ENCODE measurements at regions not wholly inside any gene's neighbourhood (a gene's known extent, or its start where the extent isn't known, plus 50 kb on each side); places are given as distances from the start of the nearest gene placed in this dataset.
"Not testable (repeated sequence)": the region's sequence is repeated elsewhere in the genome, so short reads cannot be mapped to it uniquely, and the experiment has no call there.

DNA sequence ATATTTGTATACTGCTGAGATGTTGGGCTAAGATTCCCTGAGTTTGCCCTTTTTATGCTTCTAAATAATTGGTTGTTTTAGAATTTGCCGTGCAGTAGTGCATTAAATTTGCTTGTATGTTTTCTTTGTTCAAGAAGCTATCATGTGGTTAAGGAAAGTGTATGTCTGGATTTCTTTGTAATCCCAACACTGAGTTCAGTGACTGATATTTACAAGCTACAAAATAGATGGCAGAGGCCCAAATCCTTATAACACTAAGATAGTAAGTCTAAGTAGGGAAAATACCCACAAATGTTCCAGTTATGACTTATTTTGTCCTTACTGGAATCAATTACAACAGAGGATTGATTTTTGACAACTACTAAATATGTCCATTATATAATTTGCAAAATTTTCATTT, 435.0 kb upstream of the KLF12 start:
- DNase-seq, result no peak

DNA sequence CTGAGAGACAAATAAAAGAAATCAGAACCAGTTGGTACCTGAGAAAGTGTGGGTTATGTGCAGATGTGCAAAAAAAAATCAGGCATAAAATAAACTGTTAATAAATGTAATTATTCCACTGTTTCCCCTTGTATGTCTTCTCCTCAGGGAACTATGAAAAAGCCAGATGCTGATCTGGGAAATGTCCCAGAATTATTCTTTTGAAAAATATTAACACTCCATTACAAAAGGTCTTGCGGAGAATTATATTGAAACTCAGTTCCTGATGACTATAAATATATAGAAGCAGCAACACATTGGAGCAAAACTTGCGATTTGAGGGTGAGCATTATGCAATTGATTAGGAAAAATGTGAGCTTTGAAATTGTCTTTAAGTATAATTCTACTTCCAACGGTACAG, 433.3 kb upstream of the KLF12 start:
- DNase-seq, result peak; percentile 9

DNA sequence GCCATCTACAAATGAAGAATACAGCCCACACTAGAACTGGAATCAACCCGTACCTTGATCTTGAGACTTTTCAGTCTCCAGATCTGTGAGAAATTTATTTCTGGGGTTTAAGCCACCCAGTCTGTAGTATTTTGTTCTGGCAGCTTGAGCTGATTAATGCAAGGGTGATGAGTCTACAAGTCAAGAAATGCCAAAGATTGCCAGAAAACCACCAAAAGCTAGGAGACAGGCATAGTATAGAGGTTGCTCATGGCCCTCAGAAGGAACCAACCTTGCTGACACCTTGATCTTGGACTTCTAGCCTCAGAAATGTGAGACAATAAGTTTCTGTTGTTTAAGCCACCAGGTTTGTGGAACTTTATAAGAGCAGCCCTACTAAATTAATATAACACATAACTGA, 428.2 kb upstream of the KLF12 start:
- DNase-seq, result no peak

DNA sequence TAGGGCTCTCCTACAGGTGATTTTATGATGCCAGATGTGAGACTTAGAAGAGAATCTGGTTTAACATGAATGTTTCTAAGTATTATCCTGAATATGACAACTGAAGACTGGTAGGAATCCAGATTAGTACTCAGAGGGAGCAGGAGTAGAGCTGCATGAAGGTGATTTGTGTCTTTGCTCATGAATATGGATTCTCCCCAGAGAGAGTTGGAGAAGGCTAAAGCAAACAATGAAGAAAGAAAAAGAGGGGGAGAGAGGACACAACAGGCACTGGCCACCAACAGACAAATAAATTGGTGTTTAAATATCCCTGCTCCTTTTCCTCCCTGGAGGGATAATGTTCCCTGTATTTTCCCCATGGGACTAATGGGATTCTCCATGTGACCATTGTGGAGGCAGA, 427.0 kb upstream of the KLF12 start:
- DNase-seq, result no peak

DNA sequence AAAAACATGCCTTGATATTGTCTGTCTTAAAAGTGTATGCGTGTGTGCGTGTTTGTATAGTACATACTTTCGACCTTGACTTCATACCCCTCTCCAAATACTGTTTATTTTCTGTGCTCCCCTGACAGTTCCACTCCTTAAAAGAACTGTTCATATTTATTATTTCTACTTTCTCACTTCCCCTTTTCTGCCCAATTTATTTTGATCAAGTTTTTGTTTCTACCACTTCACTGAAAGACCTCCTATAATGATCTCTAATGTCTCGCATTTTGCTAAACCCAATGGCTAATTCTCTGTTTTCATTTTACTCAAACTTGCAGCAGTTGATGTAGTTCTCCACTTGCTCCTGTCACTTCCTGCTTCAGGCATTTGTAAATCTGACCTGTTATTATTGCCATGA, 426.1 kb upstream of the KLF12 start:
- no peak for DNase-seq

DNA sequence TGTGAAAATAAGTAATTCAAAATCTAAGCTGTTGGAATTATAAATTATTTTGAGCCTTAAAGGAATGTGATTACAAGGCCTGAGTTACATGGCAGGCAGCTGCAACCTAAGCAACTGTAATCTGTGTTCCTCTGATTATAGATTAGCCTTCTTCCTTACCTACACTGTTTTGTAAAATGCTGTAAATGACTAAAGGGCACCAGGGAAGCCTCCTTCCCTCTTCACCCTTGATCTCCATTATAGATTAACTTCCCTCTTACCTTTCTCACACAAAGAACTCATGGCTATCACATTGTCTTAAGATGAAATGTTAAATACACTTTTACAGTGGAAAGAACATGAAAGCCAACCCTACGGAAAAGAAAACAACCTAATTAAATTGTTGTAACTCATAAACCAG, 423.7 kb upstream of the KLF12 start:
- DNase-seq, result no peak

DNA sequence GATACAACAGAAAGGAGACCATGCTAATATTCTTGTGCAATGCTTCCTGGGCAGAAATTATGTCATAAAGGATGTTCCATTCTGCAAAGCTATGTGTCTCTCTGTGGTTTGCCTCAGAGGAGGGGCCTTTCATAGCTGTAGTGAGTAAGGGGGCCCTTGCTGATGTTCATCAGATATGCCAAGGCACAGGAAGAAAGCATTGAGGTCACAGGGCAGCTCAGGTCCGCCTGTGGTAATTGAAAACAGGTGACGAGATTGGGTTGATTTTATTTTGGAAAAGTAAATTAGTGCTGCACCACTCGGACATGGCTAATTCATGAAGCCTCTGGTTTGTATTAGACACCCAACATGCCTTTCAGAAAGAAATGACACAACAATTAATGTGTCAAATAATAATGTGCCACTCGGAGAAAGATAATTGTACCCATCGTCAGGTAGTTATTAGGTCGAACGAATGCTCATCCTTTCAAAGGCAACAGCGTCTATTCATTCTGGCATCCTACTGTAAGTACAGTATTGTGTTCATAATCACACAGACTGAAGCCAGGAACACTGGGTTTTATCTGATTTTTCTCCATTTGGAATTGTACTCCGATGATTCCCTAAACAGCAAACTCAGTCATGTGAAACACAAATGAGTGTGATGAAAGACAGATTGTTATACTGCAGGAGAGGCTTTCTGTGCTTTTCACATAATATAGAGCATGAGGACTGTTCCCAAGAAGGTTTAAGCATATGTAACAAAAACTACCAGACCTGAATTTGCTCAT, 421.6 kb upstream of the KLF12 start:
- peak; percentile 20 for DNase-seq

DNA sequence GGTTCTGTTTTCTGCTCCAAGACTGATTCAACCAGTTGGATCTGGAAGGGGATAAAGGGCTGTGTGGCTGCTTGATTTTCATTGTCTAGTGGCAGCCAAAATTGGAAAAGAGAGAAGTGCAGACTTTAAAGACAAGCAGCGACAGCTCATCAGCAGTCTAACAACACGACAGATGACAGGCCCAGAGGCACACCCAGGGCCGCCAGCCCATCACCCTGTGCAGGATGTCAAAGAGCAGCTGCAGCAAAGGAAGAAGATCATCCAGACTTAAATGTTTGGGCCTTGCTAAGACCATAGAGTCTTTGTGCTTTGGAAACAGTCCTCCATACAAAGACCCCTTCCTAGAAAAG, 421.0 kb upstream of the KLF12 start:
- no peak for DNase-seq

DNA sequence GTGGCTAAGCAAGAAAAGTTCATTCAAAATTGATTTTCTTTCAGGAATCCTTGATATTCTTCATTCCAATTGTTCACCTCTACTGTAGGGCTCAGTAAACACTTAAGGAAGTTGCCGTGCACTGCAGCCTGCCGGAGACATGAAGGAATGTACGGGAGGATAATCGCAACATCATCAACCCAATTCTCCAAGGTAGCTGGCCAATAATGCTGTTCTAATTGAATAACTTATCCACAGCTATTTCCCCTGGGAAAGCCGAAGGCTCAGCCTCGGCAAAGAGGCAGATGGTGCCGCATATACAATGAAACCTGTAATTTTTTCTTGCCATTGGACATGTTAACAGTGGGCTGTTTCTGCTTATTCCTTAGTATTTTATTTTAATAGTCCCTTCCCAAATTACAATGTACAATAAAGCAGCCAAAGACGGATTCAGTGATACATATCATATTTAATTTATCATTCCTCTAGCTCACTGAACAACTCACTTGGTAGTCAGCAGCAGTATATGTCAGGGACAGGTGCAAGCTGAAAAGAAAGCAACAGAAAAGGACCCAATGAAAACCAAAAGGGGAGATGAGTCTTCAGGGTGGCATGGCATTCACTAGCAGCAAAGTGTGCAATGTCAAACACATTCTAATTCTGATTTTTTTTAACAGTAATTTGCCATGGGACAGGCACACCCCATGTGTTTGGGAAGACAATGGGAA, 420.5 kb upstream of the KLF12 start:
- no peak for DNase-seq

DNA sequence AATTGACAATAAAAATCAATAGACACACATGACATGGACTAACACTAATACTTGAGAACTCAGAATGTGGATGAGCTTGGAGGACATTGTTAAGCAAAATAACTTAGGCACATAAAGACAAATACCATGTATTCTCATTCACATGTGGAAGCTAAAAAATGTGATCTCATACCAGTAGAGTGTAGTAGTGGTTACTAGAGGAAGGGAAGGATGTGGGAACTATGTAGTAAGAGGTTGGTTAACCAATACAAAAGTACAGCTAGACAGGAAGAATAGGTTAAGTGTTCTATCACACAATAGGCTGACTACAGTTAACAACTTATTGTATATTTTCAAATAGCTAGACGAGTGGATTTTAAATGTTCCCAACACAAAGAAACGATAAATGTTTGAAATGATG, 415.8 kb upstream of the KLF12 start:
- DNase-seq, result no peak

DNA sequence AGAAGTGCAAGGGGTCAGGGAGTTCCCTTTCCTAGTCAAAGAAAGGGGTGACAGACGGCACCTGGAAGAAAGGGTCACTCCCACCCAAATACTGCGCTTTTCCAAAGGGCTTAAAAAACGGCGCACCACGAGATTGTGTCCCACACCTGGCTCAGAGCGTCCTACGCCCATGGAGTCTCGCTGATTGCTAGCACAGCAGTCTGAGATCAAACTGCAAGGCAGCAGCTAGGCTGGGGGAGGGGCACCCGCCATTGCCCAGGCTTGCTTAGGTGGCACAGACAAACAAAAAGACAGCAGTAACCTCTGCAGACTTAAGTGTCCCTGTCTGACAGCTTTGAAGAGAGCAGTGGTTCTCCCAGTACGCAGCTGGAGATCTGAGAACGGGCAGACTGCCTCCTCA, 402.4 kb upstream of the KLF12 start:
- not testable (repeated sequence) for DNase-seq

DNA sequence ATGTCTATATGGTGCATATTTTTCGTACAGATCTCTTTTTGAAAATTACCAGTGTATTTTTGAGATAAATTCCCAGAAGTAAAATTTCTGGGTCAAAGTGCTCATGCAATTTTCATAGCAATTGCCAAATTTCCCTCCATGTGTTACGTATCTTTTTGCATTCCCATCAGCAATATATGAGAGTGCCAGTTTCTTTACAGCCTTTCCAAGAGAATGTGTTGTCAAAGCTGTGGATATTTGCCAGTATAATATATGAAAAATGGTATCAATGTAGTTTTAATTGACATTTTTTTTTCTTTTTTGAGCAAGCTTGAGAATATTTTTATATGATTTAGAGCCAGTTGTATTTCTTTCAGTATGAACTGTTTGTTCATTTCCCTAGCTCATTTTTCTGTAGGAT, 399.0 kb upstream of the KLF12 start:
- no peak for DNase-seq

DNA sequence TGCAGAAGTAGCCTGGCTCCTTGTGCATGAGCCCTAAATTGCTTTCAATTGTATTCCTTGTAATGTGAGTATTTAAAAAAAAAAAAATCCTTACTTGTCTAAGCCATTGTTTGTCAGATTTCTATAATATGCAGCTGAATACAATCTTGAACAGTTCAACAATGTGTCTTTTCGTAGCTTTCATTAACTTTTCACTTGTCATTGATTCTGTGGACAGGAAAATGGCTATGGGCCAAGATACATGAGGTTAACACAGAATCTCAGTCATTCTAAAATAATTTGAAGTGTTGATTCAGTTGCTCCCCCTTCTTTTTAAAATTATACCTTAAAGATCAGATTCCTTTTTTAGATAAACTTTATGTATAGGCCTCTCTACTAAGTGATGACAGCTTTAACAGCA, 395.8 kb upstream of the KLF12 start:
- DNase-seq, result peak; percentile 4

DNA sequence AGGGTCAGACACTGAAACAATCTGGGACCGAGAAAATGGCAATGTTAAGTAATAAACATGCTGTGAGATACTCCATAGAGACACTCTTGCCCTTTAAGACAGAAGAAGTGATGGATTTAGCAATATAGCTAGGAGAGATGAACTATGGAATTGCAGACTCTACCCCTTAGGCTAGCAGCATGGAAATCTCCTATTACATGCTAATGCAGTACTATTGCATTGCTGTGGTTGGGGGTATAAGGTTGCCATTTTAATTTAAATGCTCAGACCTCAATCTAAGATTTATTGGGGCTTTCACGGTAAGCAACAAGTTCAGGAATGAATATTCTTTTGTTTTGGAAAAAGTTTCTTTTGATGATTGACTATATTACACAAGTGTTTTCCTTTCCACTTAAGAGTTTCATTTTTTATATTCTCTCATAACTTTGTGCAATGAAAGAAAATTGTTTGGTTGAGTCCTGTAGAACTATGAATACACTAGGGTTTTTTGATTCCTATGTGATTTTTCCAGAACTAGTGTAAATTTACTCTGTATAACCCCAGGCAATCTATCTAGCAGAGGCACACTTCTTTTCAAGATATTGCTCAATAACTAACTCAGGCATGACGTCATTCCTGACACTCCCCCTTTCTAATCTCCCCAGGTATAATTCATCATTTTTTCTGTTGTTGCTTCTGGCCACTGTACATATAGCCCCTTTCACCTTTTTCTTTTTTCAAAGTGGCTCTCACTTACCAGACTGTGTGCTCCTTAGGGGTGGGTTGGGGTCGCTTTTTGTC, 394.7 kb upstream of the KLF12 start:
- DNase-seq, result no peak

DNA sequence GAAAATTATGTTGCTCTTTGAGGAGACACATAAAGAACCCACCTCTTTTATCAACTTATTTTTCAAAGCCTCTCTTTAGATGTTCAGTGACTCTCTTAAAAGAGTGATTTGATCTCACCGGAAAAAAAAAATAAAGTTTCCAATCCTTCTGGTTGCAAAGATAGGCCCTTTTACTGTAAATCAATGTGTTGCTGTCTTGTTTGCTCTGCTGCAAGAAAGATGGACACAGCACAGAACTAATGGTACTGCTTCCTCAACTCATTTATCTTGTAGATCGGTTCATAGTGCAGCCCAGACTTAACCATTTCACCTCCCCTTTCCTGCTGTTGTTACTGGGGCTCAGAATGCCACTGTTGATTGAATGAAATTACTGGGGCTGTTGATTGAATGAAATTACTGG, 388.9 kb upstream of the KLF12 start:
- DNase-seq, result no peak

DNA sequence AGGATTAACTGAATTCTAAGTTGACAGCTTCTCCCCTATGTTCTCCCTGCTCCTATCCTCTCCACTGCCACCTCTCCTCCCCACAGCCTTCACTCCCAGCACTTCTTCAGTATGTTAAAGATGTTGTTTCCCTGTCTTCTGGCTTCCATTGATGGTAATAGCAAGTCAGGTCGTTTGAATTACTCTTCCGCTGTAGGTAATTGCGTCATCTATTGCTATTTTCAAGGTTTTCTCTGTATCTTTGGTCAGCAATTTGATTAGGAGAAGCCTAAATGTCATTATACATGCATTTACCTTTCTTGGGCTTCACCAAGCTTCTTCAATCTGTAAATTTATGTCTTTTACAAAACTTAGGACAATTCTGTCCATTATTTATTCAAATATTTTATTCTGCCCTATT, 377.3 kb upstream of the KLF12 start:
- DNase-seq, result no peak

DNA sequence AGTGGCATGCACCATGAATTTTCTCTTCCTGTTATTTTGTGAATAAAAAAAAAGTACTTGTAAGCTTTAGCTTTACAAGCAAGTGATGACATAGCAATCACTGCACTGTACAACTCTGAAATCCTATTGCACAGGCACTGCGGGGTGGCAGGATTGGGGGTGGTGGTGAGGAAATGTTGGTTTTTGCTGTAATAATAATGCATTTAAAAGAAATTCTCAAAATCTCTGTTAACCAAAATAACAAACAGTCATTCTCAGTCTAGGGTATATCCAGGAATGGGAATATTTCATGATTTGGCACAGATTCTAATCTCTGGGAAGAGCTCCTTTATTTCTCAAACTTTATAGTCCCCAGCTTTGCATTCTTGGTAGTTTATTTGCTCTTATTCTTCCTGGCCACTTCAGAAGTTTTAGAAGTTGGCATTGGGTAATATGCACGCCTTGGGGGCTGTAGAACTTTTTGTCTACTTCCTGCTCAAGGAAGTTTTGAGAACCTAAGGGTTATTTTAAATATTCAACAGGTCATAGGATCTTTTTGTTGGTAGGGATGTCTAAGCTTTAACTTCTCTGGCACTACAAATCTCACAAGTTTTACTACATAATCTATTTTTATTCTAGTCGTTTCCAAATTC, 353.0 kb upstream of the KLF12 start:
- DNase-seq, result no peak

DNA sequence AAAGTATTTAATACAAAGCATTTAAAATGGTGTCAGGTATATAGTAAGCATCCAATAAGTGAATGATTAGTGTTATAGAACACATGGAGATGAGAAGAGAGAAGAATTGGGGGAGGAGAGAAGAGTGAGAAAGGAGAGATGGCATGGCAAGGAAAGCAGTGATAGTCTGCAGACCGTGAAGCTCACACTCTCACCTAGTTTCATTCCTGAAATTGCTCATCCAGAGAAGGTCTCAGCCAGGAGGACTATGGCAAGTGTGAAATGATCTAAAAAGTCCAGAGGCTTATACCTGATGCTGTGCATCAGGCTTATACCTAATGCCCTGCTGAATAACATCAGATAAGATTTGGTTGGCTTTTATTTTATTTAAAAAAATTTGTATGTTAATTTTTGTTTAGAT, 351.6 kb upstream of the KLF12 start:
- no peak for DNase-seq

DNA sequence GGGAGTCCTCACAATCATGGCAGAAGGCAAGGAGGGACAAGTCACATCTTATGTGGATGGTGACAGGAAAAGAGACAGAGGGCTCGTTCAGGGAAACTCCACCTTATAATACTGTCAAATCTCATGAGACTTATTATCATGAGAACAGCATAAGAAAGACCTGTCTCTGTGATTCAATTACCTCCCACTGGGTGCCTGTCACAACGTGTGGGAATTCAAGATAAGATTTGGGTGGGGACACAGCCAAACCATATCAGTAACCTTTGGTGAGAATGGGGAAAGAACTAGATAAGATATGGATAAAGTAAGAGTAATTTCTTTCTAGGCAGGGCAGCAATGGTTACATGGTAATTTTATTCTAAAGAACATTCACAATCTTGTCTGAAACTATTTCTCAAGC, 344.9 kb upstream of the KLF12 start:
- no peak for DNase-seq

DNA sequence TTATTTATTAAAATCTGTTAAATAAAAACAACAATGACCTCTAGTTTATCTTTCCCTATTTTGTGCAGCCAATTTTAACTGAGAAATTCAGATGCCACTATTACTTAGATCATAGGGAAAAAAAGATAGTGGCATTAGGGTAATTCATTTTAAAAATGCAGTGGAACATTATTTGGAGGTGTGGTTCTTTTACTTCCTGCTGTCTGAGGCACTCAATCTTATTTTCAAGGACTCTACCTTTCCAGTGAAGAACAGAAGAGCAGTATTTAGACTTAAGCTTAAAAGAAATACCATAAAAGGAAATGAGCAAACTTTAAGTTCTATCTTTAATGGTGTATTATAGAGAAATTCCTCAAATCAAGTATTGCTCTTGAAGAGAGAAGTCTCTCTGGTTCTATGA, 342.6 kb upstream of the KLF12 start:
- DNase-seq, result no peak

DNA sequence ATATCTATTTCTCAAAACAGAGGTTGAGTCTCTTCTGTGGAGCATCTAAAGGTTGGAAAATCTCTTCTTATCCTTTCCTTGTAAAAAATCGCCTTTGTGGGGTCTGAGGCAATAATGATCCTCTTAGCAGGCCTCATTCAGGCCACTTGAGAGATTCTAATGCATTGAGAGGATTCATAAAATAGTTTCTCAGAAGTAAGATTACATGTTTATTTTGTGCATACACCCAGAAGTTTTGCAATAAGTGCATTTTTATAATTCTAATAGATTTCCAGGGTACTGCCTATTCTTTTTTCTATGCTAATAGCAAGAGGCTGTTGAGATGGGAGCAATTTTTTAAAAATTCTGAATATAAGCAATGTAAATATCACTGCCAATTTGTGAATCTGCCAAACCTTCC, 342.2 kb upstream of the KLF12 start:
- DNase-seq, result no peak

DNA sequence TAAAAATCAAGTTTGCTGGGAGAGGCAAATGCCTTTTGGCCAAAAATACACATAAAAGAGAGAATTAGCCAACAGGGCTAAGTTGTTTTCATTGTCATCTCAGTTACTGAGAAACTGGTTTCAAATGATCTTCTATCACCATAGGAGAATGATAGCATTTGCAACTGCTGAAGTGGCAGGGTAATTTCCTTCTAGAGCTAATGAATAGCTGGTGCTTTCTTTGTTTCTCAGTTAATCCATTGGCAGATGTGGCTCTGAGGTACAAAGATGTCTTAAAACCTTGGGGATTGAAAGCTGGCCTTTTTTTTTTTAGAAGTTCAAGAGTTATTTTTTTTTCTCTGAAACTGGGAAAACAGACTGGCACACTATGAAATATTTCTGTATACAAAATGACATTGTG, 332.7 kb upstream of the KLF12 start:
- no peak for DNase-seq

DNA sequence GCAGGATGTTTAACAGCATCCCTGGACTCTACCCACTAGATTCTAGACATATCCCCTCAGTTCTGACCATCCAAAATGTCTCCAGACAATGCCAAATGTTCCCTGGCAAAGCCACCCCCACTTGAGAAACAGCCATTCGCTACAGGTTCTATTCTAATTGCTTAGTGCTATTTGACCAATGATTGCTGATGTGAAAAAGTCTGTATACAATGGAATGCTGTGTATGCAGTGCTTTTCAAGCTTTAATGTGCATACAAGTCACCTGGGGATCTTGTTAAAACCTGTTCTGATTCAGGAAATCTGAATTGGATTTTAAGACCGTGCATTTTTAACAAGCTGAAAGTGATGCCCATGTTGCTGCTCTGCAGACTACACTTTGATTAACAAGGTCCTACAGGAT, 331.8 kb upstream of the KLF12 start:
- no peak for DNase-seq
